ENCODE measurements at regions not wholly inside any gene's neighbourhood (a gene's known extent, or its start where the extent isn't known, plus 50 kb on each side); places are given as distances from the start of the nearest gene placed in this dataset.

DNA sequence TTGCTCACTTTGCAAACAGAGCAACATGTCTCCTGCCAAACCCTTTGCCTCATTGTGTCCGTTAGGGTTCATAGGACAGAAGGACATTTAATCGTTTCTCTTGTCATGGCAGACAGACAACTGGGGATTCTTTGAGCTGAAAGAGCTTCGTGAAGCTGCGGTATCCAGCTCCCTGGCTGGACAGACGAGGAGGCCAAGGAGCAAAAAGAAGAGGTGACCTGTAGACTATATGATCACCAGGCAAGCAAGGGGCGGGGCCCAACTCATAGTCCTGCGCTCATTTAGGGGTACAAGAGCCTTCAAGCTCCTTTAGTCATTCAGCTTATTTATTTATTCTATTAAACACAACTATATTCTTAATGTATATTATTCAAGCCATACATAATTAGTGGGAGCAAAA is 66.8 kb upstream of the VRK1 start:
- H3K27ac ChIP-seq (ENCODE audit: low read length): no peak overlapping the region
- no peaks in the 10 kb centered on the region for H3K4me1 ChIP-seq (ENCODE audit: control insufficient read depth, insufficient read depth, low read length)
- DNase-seq (no peak), ATAC-seq (no peak)
- H3K27me3 ChIP-seq (ENCODE audit: control insufficient read depth, insufficient read depth): peaks cover 3% of the 10 kb centered on the region
- H3K9me3 ChIP-seq (ENCODE audit: control insufficient read depth, low read length): no peaks in the 10 kb centered on the region
- H3K4me3 ChIP-seq (ENCODE audit: low read length): no peak overlapping the region
- 85% methylated on average over 7 of the region's 7 CpGs for WGBS
- intact Hi-C loops (cut with DNase I): loop anchor here in 1 of 4 donors (10.0 kb wide), 1 partner anchor 156 kb away; no protein-coding TSS in a partner anchor

DNA sequence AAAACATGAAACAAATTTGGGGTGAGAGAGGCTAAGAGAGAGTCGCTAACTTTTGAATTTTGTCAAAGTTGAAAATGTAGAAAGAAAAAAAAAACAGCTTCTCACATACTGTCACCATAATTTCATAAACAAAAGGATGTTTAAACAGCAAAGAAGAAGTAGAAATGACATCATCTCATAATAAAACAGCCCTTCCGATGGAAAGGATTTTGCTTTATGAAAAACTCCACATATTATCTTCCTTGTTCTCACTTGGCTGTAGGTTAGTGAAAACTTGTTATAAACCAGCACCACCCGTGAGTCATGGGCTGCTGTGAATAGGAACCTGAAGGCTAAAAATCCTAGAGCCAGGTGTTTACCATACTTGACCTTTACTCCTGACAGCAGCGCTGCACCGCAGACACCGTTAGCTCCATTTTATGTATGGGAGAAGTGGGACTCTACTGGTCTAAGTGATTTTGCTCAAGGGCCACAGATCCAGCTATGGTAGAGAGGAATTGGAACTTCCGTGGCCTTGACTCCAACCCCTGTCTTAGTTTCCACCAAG is 63.0 kb upstream of the VRK1 start:
- Histone ChIP-seq H3K4me3 (ENCODE audit: low read length) (no peak overlapping the region), H3K9me3 (ENCODE audit: control insufficient read depth, low read length) (no peaks in the 10 kb centered on the region), H3K27ac (ENCODE audit: low read length) (no peak overlapping the region), H3K4me1 (ENCODE audit: control insufficient read depth, insufficient read depth, low read length) (no peaks in the 10 kb centered on the region), H3K27me3 (ENCODE audit: control insufficient read depth, insufficient read depth) (peaks cover 9% of the 10 kb centered on the region)
- WGBS: 85% methylated on average over 7 of the region's 7 CpGs
- ATAC-seq: no peak
- intact Hi-C loops (cut with DNase I): loop anchor here in 1 of 4 donors (10.0 kb wide), 1 partner anchor 159 kb away; no protein-coding TSS in a partner anchor
- no peak for DNase-seq

DNA sequence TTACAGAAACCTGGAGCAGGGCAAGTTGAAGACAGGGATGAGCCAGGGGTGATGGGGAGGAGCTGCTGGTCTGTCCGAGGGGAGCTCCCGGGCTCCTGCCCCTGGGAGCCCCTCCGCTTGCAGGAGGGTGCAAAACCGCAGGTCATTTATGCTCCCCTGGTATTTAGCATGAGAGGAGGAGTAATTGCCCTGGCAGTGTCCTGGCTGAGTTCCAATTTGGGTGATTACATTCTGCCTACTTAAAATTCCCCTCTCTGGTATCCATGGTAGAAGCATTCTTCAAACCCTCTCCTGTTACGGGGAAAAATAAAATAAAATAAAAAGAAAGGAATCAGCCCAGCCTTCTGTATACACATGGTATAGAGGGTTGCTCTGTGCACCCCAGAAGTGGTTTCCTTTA is 61.7 kb upstream of the VRK1 start:
- no peak for ATAC-seq

DNA sequence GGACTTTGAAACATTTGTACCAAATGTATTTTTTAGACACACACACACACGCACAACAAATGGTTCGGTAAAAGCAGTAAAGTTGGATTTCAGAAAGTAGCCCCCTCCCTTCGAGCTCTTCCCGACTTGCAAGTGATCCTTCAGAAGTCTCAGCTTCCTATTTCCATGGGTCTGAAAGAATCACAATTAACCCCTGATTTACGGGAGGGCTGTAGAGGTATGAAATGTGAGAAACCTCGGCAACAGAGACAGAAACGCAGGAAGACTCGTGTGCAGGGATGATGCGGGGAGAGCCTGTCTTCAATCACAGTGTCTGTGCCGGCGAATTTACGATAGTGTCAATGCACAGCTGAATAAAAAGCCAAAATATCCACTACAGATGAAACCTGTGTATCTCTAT is 60.7 kb upstream of the VRK1 start:
- no peaks in the 10 kb centered on the region for H3K4me1 ChIP-seq (ENCODE audit: control insufficient read depth, insufficient read depth, low read length)
- no peak overlapping the region for H3K27ac ChIP-seq (ENCODE audit: low read length)
- 64% methylated on average over 12 of the region's 12 CpGs for WGBS
- DNase-seq (no peak), ATAC-seq (no peak)
- intact Hi-C loops (cut with DNase I): loop anchor here in 1 of 4 donors (10.0 kb wide), 1 partner anchor 162 kb away; no protein-coding TSS in a partner anchor
- no peak overlapping the region for H3K4me3 ChIP-seq (ENCODE audit: low read length)
- H3K27me3 ChIP-seq (ENCODE audit: control insufficient read depth, insufficient read depth): peaks cover 9% of the 10 kb centered on the region
- H3K9me3 ChIP-seq (ENCODE audit: control insufficient read depth, low read length): no peaks in the 10 kb centered on the region

More for the DNA sequence above, 61.7 kb upstream of the VRK1 start:
- no peak overlapping the region for H3K27ac ChIP-seq (ENCODE audit: low read length)
- intact Hi-C loops (cut with DNase I): loop anchor here in 1 of 4 donors (10.0 kb wide), 1 partner anchor 161 kb away; no protein-coding TSS in a partner anchor
- 51% methylated on average over 5 of the region's 5 CpGs for WGBS
- no peak overlapping the region for H3K4me3 ChIP-seq (ENCODE audit: low read length)
- no peaks in the 10 kb centered on the region for H3K4me1 ChIP-seq (ENCODE audit: control insufficient read depth, insufficient read depth, low read length)
- H3K27me3 ChIP-seq (ENCODE audit: control insufficient read depth, insufficient read depth): peaks cover 9% of the 10 kb centered on the region
- no peaks in the 10 kb centered on the region for H3K9me3 ChIP-seq (ENCODE audit: control insufficient read depth, low read length)
- DNase-seq: no peak

DNA sequence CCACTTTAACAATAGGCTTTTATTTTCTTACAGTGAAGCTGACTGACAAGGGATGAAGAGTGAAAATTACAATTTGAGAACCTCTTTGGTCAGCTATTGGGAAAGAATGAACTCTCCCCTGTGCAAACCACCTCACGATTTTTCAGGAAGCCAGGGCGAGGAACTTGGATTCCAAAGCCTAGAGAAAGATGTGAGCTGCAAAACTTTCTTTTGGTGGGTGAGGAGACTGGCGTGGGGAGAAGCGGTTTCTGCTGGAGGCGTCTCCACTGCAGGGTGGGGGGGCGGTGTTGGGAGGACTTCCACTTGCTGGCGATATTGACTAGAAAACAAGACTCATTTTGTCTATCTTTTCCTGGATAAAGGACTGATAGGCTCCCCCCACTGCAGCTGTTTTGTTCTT is 59.3 kb upstream of the VRK1 start:
- Histone ChIP-seq H3K9me3 (ENCODE audit: control insufficient read depth, low read length) (no peaks in the 10 kb centered on the region), H3K4me1 (ENCODE audit: control insufficient read depth, insufficient read depth, low read length) (no peaks in the 10 kb centered on the region), H3K27ac (ENCODE audit: low read length) (no peak overlapping the region), H3K27me3 (ENCODE audit: control insufficient read depth, insufficient read depth) (peaks cover 8% of the 10 kb centered on the region), H3K4me3 (ENCODE audit: low read length) (no peak overlapping the region)
- intact Hi-C loops (cut with DNase I): loop anchor here in 1 of 4 donors (10.0 kb wide), 1 partner anchor 163 kb away; no protein-coding TSS in a partner anchor
- WGBS: 30% methylated on average over 7 of the region's 7 CpGs
- no peak for DNase-seq
- ATAC-seq: no peak

DNA sequence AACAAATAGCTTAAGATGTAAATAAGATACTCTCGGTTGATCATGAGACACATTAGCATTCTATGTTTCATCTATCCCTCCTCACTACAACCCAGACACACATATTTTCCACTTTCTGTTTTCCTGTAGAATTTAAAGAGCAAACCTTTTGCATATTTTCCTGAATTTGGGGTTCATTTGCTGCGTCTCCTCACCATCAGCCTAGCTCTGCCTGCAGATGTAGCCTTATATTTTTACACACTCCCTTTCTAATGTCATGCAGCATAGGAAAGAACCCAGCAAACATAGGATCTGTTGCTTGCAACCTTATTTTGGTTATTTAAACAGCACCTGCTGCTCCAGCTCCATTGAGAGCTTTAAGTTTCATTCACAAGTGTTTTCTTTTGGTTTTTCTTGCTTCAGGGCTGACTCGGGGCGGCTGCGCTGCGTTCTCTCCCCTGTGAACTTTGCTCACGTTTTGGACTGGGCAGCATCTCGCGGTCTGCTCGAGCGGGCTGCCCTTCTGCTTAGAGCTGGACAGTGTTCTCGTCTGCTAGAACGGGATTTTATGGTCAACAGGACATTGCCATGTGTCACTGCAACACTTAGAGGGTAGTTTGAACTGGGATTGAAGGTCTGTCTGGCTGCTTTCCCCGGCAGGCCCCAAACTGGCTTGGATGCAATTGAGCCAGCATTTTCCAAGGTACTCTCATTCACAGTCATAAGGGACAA is 57.8 kb upstream of the VRK1 start:
- Histone ChIP-seq H3K9me3 (ENCODE audit: control insufficient read depth, low read length) (no peaks in the 10 kb centered on the region), H3K27me3 (ENCODE audit: control insufficient read depth, insufficient read depth) (peaks cover 7% of the 10 kb centered on the region), H3K4me3 (ENCODE audit: low read length) (no peak overlapping the region), H3K27ac (ENCODE audit: low read length) (no peak overlapping the region), H3K4me1 (ENCODE audit: control insufficient read depth, insufficient read depth, low read length) (no peaks in the 10 kb centered on the region)
- DNase-seq (no peak), ATAC-seq (no peak)
- intact Hi-C loops (cut with DNase I): loop anchor here in 1 of 4 donors (10.0 kb wide), 1 partner anchor 165 kb away; no protein-coding TSS in a partner anchor
- 53% methylated on average over 14 of the region's 14 CpGs for WGBS

DNA sequence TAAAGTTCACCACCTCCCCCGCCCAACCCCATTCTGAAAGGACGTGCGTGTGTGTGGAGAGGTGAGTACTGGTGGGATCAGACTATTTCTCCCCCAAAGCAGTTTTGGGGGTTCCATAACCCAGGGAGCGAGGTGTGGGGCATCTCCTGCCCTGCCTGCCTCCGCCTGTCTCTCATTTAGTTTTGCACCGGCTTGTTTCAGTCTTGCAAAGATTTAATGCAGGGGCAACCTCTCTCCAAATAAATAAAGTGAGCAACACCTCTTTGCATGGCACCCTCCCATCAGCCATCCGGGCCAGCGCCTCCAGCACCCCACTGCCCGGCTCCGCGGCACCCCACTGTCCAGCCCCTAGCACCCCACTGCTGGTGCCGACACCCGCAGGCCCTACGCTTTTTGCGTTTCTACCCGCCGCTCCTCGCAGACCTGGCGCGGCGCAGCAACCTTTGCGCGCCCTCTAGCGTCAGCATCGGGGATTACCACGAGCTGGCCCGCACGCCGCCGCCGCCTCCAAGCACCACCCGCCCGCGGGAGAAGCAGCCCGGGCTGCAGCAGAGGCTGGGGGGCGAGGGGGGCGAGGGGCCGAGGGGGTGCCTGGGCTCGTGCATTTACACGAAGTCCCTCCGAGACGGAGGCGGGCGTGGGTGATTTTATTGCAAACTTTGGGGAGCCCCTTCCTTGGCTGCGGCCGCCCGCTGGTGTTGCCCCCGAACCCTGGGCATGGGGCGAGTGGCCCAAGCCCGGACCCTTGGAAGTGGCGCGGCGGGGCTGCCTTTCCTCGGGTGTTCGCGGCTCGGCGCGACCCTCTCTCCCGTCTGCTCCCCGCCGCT is 55.8 kb upstream of the VRK1 start:
- Histone ChIP-seq H3K9me3 (ENCODE audit: control insufficient read depth, low read length) (peaks cover 2% of the 10 kb centered on the region), H3K4me1 (ENCODE audit: control insufficient read depth, insufficient read depth, low read length) (no peaks in the 10 kb centered on the region), H3K4me3 (ENCODE audit: low read length) (peak overlapping the region; percentile 2), H3K27ac (ENCODE audit: low read length) (no peak overlapping the region), H3K27me3 (ENCODE audit: control insufficient read depth, insufficient read depth) (no peaks in the 10 kb centered on the region)
- ATAC-seq: peak; percentile 79 to 83
- intact Hi-C loops (cut with DNase I): loop anchor here in 3 of 4 donors (2.0 to 10.0 kb wide), 3 partner anchors 149 to 175 kb away; no protein-coding TSS in a partner anchor
- peak; percentile 54 to 83 (median 82) for DNase-seq
- WGBS: 4% methylated on average over 62 of the region's 62 CpGs

DNA sequence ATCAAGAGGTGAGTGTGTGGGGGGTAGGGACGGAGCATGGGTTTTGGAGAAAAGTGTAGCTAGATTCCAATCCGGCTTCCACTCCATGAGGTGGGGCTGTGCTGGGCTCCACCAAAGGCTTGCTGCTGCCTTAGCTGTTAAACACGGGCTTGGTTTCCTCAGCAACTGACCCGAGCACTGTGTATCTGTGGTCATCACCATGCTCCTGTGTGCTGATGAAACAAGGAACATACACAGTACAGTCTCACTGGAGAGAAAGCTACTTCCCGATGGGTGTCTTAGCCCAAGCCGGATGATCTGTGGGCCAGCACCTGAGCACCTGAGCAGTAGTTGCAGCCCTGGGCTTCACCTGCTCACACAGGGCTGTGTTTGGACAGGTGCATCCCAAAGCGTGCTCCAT is 52.9 kb upstream of the VRK1 start:
- 71% methylated on average over 7 of the region's 7 CpGs for WGBS
- no peak overlapping the region for H3K4me3 ChIP-seq (ENCODE audit: low read length)
- DNase-seq (no peak), ATAC-seq (no peak)
- intact Hi-C loops (cut with DNase I): loop anchor here in 2 of 4 donors (5.0 to 10.0 kb wide), 2 partner anchors 152 to 159 kb away; no protein-coding TSS in a partner anchor
- H3K27me3 ChIP-seq (ENCODE audit: control insufficient read depth, insufficient read depth): no peaks in the 10 kb centered on the region
- H3K9me3 ChIP-seq (ENCODE audit: control insufficient read depth, low read length): peaks cover 2% of the 10 kb centered on the region
- no peak overlapping the region for H3K27ac ChIP-seq (ENCODE audit: low read length)
- no peaks in the 10 kb centered on the region for H3K4me1 ChIP-seq (ENCODE audit: control insufficient read depth, insufficient read depth, low read length)

DNA sequence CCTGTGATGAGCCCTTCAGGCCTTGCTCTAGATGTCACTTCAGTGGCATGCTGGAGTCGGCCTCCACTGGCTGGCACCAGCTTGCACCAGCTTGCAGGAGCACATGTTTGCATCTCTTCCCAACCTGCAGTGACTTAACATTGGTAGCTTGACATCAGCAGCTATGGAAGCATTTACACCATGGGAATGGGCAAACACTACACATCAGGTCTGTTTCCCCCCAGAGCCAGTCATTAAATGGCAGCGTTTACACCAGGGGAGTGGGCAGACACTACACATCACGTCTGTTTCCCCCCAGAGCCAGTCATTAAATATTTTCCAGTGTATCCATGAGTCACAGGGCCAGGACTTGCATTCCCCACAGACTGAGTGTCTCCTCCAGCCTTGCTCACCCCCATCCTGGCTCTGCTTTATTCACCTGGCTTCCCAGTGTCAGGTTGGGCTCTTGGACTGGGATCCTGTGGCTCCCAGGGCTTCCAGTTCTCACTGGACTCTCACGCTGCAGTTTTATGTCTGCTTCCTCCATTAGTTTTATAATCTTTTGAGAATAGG is 51.6 kb upstream of the VRK1 start:
- Histone ChIP-seq H3K4me1 (ENCODE audit: control insufficient read depth, insufficient read depth, low read length) (no peaks in the 10 kb centered on the region), H3K27me3 (ENCODE audit: control insufficient read depth, insufficient read depth) (no peaks in the 10 kb centered on the region), H3K9me3 (ENCODE audit: control insufficient read depth, low read length) (peaks cover 2% of the 10 kb centered on the region), H3K4me3 (ENCODE audit: low read length) (no peak overlapping the region), H3K27ac (ENCODE audit: low read length) (no peak overlapping the region)
- no peak for DNase-seq
- 80% methylated on average over 4 of the region's 4 CpGs for WGBS
- intact Hi-C loops (cut with DNase I): loop anchor here in 1 of 4 donors (10.0 kb wide), 1 partner anchor 161 kb away; no protein-coding TSS in a partner anchor
- no peak for ATAC-seq

DNA sequence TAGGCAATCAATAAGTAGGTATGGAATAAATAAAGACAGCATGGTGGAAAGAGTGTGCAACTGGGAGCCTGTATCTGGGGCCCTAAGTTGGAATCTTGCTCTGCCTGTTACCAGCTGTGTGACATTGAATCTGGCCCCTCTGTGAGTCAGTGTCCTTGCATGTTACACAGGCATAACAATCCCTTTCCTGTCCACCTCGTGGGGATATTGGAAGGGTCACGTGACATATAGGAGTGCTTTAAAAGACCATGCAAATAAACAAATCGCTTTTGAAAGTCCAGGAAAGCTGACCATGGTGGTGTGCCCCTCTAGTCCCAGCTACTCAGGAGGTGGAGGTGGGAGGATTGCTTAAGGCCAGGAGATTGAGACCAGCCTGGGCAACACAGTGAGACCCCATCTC is 51.1 kb upstream of the VRK1 start:
- no peaks in the 10 kb centered on the region for H3K27me3 ChIP-seq (ENCODE audit: control insufficient read depth, insufficient read depth)
- no peaks in the 10 kb centered on the region for H3K4me1 ChIP-seq (ENCODE audit: control insufficient read depth, insufficient read depth, low read length)
- DNase-seq: no peak
- no peak overlapping the region for H3K4me3 ChIP-seq (ENCODE audit: low read length)
- no peak overlapping the region for H3K27ac ChIP-seq (ENCODE audit: low read length)
- intact Hi-C loops (cut with DNase I): loop anchor here in 1 of 4 donors (10.0 kb wide), 1 partner anchor 161 kb away; no protein-coding TSS in a partner anchor
- ATAC-seq: no peak
- 61% methylated on average over 3 of the region's 3 CpGs for WGBS
- H3K9me3 ChIP-seq (ENCODE audit: control insufficient read depth, low read length): peaks cover 2% of the 10 kb centered on the region

Measured in right cardiac atrium (tissue), 5 donors.